Glomerular endothelial cell (primary cell): ENCODE measurements at regions not wholly inside any gene's neighbourhood (a gene's known extent, or its start where the extent isn't known, plus 50 kb on each side); places are given as distances from the start of the nearest gene placed in this dataset.
"Not testable (repeated sequence)": the region's sequence is repeated elsewhere in the genome, so short reads cannot be mapped to it uniquely, and the experiment has no call there.

Experiments used
- DNase-seq: peaks from one replicate; pipeline ENCODE4 v3.0.0-alpha.2; 2011; ENCODE audit warnings: low read depth, low spot score; ENCODE audit errors: extremely low read depth

DNA sequence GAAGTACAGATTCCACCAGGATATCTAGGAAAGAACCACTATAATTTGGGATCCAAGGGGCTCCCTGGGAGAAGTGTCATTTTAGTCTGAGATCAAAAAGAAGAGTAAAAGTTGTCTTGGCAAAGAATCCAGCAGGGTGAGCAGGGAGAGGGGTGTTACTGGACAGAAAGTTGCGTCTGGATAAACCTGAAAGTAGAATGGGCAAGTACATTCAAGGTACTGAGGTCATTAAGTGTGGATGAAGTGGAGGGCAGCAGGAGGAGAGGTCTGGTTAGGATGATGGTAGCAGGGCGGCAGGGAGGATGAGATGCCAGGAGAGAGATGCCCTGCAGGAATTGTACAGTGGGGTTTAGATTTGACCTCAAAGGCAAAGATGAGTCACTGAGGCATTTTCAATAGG lies 253.3 kb downstream of the KLF13 start:
- no peak for DNase-seq

DNA sequence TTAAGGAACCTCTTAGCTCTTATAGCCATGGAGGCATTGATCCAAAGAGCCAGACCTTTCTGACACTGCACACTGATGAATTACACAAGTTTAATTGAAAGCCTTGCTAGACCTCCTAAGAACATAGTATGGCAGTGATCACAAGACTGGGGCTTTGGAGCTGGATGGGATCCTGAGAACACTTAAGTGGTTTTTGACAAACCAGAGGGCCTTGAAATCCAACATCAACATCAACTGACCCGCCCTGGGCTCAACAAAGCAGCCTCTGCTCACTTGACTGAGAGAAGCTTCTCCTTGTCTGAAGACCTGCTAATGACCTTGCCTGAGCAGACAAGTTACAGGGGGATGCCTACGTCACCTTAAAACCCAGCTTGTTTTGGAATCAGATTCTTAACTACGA lies 257.6 kb downstream of the KLF13 start:
- DNase-seq: no peak

DNA sequence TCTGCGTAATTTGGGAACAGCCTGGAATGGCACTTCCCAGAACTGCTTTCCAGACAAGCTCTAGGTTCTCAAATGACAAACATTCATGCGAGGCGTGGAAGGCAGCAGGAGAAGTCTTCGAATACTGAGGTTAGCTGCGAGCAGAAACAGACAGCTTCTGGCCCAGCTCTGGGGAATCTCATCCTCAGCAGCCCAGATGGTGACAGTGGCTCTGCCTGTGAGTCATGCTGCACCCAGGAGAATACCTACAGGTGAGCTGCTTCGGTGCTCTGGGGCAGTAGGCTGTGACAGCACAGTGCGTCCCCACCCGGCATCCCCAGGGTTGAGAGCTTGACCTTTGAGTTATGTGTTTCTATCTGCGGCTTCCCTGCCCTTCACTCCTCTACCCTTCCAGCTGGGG lies 258.6 kb downstream of the KLF13 start:
- DNase-seq: no peak

DNA sequence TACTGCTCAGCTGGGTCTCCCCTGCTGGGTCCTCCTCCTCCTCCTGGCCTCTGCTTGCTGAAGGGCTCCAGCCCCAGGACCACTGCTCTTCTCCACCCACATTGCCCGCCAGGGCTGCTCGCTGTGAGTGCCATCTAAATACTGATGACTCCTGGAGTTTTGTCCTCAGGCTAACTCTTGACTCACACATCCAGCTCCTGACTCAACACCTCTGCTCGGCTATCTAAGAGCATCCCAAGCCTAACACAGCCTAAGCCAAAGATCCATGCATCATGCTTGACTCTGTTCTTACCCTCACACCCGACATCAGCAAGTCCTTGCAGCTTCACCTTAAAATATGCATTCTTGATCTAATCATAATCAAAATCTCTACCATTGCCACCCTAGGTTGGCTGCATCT lies 260.2 kb downstream of the KLF13 start:
- DNase-seq: no peak

DNA sequence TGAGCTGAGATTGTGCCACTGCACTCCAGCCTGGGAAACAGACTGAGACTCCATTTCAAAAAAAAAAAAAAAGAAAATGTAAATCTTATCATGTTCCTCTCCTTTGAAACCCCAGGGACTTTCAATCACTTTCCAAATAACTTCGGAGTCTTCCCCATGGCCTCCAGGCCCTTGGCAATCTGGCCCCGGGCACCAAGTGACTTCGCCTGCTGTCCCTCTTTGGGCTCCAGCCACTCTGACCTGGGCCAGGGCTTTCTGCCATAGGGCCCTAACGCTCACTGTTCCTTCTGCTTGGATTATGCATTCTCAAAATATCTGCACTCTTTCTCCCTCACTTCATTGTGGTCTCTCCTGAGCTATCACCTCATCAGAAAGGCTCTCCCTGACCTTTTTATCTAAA lies 260.9 kb downstream of the KLF13 start:
- DNase-seq: no peak

DNA sequence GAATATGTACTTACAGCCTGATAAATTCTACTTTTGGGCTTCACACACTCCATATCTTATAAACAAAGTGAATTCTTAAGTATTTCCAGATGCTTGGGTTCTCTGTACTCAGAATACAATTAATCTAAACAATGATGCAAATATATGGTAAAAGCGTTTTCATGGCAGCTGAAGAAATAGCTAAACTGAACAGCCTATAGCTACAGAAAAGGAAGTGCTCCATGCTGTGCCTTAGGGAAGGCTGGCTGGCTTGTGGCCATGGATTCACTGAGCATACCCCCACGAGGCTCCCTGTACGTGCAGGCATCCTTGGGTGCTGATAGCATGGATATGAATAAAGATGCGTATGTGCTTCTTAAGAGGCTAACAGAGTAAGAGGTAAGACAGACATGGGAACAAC lies 264.0 kb downstream of the KLF13 start:
- no peak for DNase-seq

DNA sequence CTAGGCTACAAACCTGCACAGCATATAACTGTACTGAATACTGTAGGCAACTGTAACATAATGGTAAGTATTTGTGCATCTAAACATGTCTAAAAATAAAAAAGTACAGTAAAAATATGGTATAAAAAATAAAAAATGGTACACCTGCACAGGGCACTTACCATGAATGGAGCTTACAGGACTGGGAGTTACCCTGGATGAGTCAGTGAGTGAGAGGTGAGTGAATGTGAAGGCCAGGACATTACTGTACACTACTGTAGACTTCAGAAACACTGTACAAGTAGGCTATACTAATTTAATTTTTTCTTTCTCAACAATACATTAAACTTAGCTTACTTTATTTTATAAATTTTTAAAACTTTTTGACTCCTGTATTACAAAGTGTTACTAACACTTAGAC lies 265.3 kb downstream of the KLF13 start:
- no peak for DNase-seq

DNA sequence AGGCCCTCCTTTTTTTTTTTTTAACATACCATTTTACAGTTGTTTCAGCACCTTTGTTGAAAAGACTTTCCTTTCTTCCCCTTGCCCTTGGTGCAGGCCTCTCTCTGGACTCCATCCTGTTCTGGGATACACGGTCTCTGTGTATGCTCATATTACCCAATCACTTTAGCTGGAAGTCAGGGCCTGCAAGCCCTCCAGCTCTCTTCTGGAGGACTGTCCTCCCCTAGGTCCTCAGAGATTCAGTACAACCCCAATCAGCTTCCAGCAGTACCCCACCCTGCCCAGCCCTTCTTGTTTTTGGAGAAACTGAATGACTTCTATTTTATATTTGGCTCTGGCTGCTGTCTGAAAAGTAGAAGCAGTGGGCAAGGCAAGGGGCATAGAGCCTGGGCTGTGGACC lies 270.8 kb downstream of the KLF13 start:
- DNase-seq: no peak

DNA sequence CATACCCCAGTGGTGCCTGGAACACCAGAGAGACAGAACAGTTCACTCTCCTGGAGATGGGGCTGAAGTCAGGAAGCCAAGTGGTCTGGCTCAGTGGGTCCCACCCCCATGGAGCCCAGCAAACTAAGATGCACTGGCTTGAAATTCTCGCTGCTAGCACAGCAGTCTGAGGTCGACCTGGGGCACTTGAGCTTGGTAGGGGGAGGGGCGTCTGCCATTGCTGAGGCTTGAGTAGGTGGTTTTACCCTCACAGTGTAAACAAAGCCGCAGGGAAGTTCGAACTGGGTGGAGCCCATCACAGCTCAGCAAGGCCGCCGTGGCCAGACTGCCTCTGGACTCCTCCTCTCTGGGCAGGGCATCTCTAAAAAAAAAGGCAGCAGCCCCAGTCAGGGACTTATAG lies 272.0 kb downstream of the KLF13 start:
- DNase-seq: no peak

DNA sequence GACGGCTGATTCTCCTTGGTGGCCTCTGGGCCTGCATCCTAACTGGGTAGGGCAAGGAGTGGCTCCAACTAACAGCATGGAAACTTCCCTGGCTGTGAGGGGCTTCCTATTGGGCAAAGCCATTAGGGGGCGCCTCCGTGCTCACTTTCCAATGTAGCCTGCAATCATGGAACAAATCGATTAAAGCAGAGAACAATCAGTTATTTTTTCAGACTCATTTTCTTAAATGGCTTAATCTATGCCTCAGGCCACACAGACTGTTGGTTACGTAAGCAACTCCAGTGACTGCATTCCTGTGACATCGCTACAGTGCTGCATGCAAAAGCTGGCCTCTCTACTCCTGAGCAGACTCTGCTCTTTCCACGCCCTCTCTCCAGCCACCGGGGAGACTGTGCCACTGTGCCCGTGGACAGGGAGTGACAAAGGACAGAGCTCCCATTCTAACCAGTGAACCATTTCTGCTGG lies 278.9 kb downstream of the KLF13 start:
- no peak for DNase-seq

DNA sequence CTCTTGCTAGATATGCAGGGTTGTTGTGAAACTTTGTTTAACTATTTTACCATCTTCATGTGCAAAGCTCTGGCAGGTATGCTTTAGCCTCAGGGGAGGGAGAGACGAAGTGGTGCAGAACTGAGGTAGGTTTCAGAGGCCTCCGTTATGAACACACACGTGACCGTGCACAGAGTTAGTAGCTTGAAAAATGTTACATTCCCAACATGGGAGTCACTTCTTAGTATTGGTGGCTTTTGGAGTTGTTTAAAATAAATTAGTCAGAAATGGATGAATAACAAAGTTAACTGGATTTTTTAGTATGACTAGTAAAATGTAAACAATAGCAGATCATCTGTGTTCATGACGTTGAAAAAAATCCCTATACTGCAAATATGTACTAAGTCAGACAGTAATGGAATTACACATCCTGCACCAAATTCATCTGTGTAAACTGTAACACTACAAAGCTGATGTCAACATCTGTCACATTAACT lies 279.6 kb downstream of the KLF13 start:
- DNase-seq: no peak

DNA sequence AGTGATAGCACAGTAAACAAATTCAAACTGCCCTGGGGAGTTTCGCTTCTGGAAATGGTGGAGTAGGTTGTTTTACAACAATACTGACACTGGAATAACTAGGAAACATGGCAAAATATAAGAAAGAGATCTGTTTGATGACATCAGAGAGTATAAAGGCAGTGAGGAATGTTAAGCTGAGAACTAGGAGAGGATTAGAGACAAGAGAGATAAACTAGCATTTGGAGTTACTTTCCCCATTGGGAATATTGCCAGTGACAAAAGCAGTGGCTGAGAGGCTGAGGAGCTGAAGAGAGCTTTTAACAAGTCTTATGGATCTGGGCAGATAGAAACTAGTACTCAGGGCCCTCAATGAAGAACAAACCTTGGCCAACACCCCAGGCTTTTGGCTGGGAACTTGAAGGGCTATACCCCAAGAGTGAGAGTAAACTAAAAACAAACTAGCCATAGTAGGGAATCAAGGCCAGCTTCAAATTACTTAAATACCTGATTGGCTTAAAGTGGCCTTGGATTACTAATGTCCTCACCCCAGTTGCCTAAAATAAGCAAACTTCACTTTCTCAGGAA lies 280.4 kb downstream of the KLF13 start:
- DNase-seq: no peak

DNA sequence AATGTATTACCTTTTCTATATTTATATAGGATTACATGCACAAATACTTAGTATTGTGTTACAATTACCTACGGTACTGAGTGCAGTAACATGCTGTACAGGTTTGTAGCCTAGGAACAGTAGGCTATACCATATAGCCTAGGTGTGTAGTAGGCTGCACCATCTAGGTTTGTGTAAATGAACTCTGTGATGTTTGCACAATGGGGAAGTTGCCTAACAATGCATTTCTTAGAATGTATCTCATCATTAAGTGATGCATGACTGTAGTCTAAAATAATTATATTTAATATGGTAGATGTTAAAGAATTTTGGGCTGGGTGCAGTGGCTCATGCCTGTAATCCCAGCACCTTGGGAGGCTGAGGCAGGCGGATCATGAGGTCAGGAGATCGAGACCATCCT lies 281.0 kb downstream of the KLF13 start:
- no peak for DNase-seq

DNA sequence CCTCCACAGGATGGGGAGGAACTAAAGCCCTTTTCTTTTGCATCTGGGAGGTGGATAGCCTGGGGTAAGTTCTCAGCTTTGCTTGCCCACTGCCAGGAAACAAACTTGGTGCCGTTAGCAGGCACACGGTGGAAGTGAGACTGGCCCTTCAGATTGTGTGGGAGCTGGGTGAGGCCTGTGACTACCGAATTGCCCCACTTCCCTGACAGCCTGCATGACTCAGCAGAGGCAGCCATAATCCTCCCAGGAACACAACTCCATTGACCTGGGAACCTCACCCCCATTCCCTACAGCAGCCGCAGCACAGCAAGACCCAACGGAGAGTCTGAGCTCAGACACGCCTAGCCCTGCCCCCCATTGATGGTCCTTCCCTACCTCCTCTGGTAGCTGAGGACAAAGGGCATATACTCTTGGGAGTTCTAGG lies 282.6 kb downstream of the KLF13 start:
- no peak for DNase-seq

DNA sequence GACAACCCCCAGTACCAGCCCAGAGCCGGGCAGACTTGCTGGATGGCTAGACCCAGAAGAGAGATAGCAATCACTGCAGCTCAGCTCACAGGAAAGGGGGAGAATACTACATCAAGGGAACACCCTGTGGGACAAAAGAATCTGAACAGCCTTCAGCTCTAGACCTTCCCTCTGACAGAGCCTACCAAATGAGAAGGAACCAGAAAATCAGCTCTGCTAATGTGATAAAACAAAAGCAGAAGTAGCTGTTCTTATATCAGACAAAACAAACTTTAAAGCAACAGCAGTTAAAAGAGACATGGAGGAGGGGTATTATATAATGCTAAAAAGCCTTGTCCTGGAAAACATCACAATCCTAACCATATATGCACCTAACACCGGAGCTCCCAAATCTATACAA lies 283.3 kb downstream of the KLF13 start:
- DNase-seq: no peak

DNA sequence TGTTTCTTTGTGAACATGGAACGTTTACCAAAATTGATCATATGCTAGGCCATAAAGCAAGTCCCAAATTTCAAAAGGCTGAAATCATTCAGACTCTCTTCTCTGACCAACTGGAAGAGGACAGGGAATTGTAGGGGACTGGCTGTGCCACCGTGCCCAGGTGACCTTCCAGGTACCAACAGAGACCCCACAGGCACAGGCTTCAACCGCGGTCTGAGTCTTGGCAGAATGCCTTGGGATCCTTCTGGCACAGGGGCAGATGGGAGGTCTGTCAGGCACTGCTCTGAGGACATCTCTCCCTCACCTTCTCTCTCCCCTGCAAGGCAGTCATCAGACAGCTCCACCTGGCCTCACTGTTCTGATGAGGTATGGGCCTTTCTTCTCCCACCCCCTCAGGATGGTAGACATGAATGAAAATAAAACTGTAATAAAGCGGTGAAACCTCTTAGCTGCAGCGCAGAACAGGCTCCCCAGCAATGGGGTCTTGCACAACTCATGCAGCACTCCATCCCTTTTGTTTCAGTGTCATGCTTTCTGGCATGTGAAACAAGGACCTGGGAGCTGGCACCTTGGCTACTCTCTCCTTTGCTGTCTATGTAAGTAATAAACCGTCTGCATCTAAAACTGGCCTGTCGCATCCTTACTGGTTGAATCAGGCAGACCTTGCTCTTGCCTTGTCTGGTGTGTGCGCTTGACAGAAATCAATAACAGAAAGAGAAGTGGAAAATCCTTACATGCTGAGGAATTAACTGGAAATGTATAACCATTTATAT lies 289.2 kb downstream of the KLF13 start:
- DNase-seq: no peak

DNA sequence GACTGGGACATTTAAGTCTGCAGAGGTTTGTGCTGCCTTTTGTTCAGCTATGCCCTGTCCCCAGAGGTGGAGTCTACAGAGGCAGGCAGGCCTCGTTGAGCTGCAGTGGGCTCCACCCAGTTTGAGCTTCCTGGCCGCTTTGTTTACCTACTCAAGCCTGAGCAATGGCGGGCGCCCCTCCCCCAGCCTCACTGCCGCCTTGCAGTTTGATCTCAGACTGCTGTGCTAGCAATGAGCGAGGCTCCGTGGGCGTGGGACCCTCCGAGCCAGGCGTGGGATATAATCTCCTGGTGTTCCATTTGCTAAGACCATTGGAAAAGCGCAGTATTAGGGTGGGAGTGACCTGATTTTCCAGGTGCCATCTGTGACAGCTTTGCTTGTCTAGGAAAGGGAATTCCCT lies 296.7 kb downstream of the KLF13 start:
- DNase-seq: not testable (repeated sequence)

DNA sequence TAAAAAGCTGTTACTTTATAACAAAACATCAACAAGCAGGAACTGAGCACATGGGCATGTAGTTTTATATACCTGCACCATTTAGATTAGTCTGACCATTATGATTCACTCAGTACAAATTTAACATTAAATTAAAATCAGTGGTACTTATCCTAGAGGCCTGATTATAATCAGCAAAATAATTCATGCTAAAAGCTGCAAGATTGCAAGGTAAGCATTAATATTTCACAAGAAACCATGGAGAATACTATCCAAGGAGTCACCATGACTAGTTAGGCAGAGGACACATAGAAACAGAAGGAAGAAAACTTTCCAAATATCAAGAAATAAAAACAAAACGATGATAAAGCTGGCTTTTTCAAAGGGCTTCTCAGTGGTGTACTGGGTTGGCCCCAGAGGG lies 297.5 kb downstream of the KLF13 start:
- DNase-seq: not testable (repeated sequence)

DNA sequence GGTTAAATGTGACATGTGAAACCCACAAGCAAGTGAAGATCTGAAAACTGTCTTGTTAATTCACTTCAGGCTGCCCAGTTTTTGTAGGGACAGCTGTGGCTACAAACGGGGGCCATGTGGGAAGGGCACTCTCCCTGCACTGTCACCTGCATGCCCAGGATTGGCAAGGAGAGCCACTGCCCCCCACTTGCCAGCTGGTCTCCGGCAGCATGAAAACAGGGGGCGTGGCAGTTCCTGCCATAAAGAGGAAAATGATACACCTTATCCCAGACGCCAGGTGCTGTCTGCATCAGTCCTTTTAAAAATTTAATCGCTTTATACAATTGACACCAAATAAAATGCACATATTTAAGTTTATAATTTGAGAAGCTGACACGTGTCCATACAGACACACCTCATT lies 309.1 kb downstream of the KLF13 start:
- not testable (repeated sequence) for DNase-seq

DNA sequence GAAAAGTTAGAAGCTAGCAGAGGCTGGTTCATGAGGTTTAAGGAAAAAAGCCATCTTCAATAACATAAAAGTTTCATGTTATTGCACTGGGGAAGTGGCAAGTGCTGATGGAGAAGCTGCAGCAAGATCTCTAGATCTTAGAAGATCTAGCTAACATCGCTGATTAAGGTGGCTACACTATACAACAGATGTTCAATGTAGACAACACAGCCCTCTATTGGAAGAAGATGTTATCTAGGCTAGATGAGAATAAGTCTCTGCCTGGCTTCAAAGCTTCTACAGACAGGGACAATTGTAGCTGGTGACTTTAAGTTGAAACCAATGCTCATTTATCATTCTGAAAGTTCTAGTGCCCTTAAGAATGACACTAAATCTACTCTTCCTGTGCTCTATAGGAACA lies 310.3 kb downstream of the KLF13 start:
- DNase-seq: not testable (repeated sequence)

DNA sequence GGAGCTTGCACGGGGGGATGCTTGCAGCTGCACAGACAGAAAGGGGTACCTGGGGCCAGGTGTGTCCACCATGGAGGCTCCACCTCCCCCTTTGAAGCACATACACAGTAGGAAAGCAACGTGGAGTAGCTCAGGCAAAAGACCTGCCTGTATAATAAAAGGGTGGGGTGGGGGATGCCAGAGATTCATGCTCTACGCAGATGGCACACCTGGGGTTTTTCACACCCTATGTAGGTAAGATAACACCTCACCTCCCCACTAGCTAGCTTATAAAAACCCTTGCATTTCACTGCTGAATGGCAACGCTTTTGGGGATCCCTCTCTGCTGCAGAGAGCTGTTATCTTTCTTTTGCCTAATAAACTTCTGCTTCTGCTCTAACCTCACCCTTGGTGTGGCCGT lies 317.3 kb downstream of the KLF13 start:
- DNase-seq: not testable (repeated sequence)

DNA sequence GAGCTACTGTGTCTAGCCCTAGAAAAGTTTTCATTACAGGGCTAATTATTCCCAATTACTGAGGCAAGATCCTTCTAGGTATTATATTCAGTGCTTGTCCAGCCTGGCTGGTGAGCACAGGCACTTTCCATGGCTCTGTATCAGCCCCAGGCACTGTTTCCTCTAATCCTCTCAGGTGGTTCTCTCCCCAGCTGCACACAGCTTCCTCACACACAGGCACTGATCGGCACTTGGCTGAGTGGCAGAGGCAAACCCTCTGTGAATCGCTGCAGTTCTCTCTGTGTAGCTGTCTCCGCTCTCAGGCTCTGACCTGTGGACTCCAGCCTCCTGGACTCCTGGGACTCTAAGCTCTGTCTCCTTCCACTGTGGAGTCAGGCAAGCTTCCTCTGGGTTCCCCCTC lies 318.1 kb downstream of the KLF13 start:
- DNase-seq: not testable (repeated sequence)
